Mesenchymal stem cell (in vitro differentiated cells and primary cell): ENCODE measurements at regions not wholly inside any gene's neighbourhood (a gene's known extent, or its start where the extent isn't known, plus 50 kb on each side); places are given as distances from the start of the nearest gene placed in this dataset.

Source experiments
- DNase-seq: peaks from one replicate; pipeline ENCODE4 v3.0.0-alpha.2; 2013
- H2AFZ ChIP-seq: one replicate; pipeline ENCODE4 v1.6.1; 2013; ENCODE audit warnings: low read depth, mild to moderate bottlenecking, control low read depth, inconsistent platforms, low read length, moderate library complexity
- H2AK5ac ChIP-seq: 2 replicates; pipeline ENCODE4 v1.6.1; 2013; ENCODE audit warnings: low read length, moderate library complexity, mild to moderate bottlenecking, inconsistent platforms; ENCODE audit not compliant: severe bottlenecking
- H2BK120ac ChIP-seq: one replicate; pipeline ENCODE4 v1.6.1; 2013; ENCODE audit warnings: low read depth, mild to moderate bottlenecking, inconsistent platforms, low read length, moderate library complexity
- H2BK12ac ChIP-seq, 2 experiments: one replicate each; pipeline ENCODE4 v1.6.1; 2013; ENCODE audit warnings: inconsistent platforms in 2 of 2, low read length in 2 of 2, mild to moderate bottlenecking in 2 of 2, moderate library complexity in 2 of 2, control low read depth in 1 of 2
- H2BK15ac ChIP-seq: one replicate; pipeline ENCODE4 v1.6.1; 2013; ENCODE audit warnings: mild to moderate bottlenecking, low read depth, inconsistent platforms; ENCODE audit not compliant: poor library complexity, severe bottlenecking
- H2BK5ac ChIP-seq: 2 replicates; pipeline ENCODE4 v1.6.1; 2013; ENCODE audit warnings: low read depth, mild to moderate bottlenecking, low read length, control low read depth, inconsistent platforms; ENCODE audit not compliant: poor library complexity, severe bottlenecking
- H3K14ac ChIP-seq, 2 experiments: one replicate each; pipeline ENCODE4 v1.6.1; 2013; ENCODE audit warnings: inconsistent platforms in 2 of 2, low read length in 2 of 2, control low read depth in 1 of 2, mild to moderate bottlenecking in 1 of 2, moderate library complexity in 1 of 2
- H3K18ac ChIP-seq, 2 experiments: one replicate each; pipeline ENCODE4 v1.6.1; 2013; ENCODE audit warnings: inconsistent platforms in 2 of 2, low read length in 2 of 2, control low read depth in 1 of 2, low read depth in 1 of 2, mild to moderate bottlenecking in 1 of 2
- H3K23ac ChIP-seq, 2 experiments: one replicate each; pipeline ENCODE4 v1.6.1; 2013; ENCODE audit warnings: inconsistent platforms in 2 of 2, low read length in 2 of 2, mild to moderate bottlenecking in 2 of 2, moderate library complexity in 2 of 2, control low read depth in 1 of 2
- H3K27ac ChIP-seq: 2 replicates; pipeline ENCODE4 v1.5.1; 2013; ENCODE audit warnings: mild to moderate bottlenecking, moderate library complexity, low read length, control low read depth, inconsistent platforms; ENCODE audit not compliant: poor library complexity, severe bottlenecking
- H3K27me3 ChIP-seq, 2 experiments: 2 replicates each; pipeline versions ENCODE4 v1.6.1 to v1.7.0; 2013; ENCODE audit warnings: low read length in 2 of 2, mild to moderate bottlenecking in 2 of 2, moderate library complexity in 2 of 2, control low read depth in 1 of 2, inconsistent platforms in 1 of 2; ENCODE audit not compliant: control insufficient read depth in 1 of 2, insufficient read depth in 1 of 2
- H3K36me3 ChIP-seq, 2 experiments: 2 replicates each; pipeline versions ENCODE4 v1.6.1 to v1.7.0; 2013; ENCODE audit warnings: low read length in 2 of 2, control low read depth in 1 of 2, inconsistent platforms in 1 of 2, low read depth in 1 of 2, mild to moderate bottlenecking in 1 of 2; ENCODE audit not compliant: insufficient read depth in 2 of 2, control insufficient read depth in 1 of 2
- H3K4ac ChIP-seq, 2 experiments: one replicate each; pipeline ENCODE4 v1.6.1; 2013; ENCODE audit warnings: inconsistent platforms in 2 of 2, low read length in 2 of 2, mild to moderate bottlenecking in 2 of 2, moderate library complexity in 2 of 2, control low read depth in 1 of 2, low read depth in 1 of 2
- H3K4me1 ChIP-seq: 2 replicates; pipeline ENCODE4 v1.6.1; 2013; ENCODE audit warnings: low read depth, low read length, control low read depth; ENCODE audit not compliant: control insufficient read depth, insufficient read depth
- H3K4me2 ChIP-seq: 2 replicates; pipeline ENCODE4 v1.6.1; 2013; ENCODE audit warnings: low read length, mild to moderate bottlenecking, inconsistent platforms; ENCODE audit not compliant: poor library complexity, severe bottlenecking
- H3K4me3 ChIP-seq, 2 experiments: 2 replicates each; pipeline versions ENCODE4 v1.5.1 to v1.7.0; 2013; ENCODE audit warnings: low read length in 2 of 2, mild to moderate bottlenecking in 2 of 2, control low read depth in 1 of 2, low read depth in 1 of 2; ENCODE audit not compliant: insufficient read depth in 1 of 2
- H3K79me1 ChIP-seq: replicated peaks from 2 replicates; pipeline ENCODE4 v1.6.1; 2013; ENCODE audit warnings: mild to moderate bottlenecking, control low read depth, low read length, inconsistent platforms; ENCODE audit not compliant: poor library complexity, severe bottlenecking
- H3K9ac ChIP-seq: 2 replicates; pipeline ENCODE4 v1.7.0; 2013; ENCODE audit warnings: mild to moderate bottlenecking, low read length, moderate library complexity
- H3K9me3 ChIP-seq: 2 replicates; pipeline ENCODE4 v1.7.0; 2013; ENCODE audit warnings: mild to moderate bottlenecking, low read length; ENCODE audit not compliant: control insufficient read depth
- H4K8ac ChIP-seq: one replicate; pipeline ENCODE4 v1.6.1; 2013; ENCODE audit warnings: inconsistent platforms, mild to moderate bottlenecking, low read length, moderate library complexity
- H4K91ac ChIP-seq: one replicate; pipeline ENCODE4 v1.6.1; 2013; ENCODE audit warnings: mild to moderate bottlenecking, low read length, inconsistent platforms
- WGBS: methylation state at CpG from one replicate; pipeline ENCODE4 v1.1.7; 2013; ENCODE audit warnings: mixed read lengths; 5-methylcytosine and 5-hydroxymethylcytosine counted together

- no peak for DNase-seq
- no peak overlapping the region for H3K23ac ChIP-seq
- H3K9ac ChIP-seq: no peak overlapping the region
- H3K14ac ChIP-seq: no peak overlapping the region
- H2BK120ac ChIP-seq: no peak overlapping the region
- no peak overlapping the region for H2BK12ac ChIP-seq
- H3K4me1 ChIP-seq: peaks cover 3% of the 10 kb centered on the region
- H2BK15ac ChIP-seq: no peak overlapping the region
- H3K27ac ChIP-seq: no peak overlapping the region
- H3K27me3 ChIP-seq: no peaks in the 10 kb centered on the region
- peak overlapping the region in 1 of 2 experiments; percentile 82 for H3K18ac ChIP-seq
- H3K79me1 ChIP-seq: no peaks in the 10 kb centered on the region
- H4K91ac ChIP-seq: no peak overlapping the region
- no peaks in the 10 kb centered on the region for H3K36me3 ChIP-seq
- no peak overlapping the region for H2BK5ac ChIP-seq
- H3K4me2 ChIP-seq: no peak overlapping the region
- H3K9me3 ChIP-seq: no peaks in the 10 kb centered on the region
- H3K4me3 ChIP-seq: no peak overlapping the region
- WGBS: 55% methylated on average over 4 of the region's 4 CpGs
- peak overlapping the region; percentile 81 for H4K8ac ChIP-seq
- no peak overlapping the region for H2AK5ac ChIP-seq
- no peak overlapping the region for H2AFZ ChIP-seq
- H3K4ac ChIP-seq: no peak overlapping the region
Measured at GRCh38 chr4:128709268-128709667, 100.2 kb upstream of the JADE1 start.

GRCh38 chr4:128707864-128708263 lies 101.6 kb upstream of the JADE1 start:
- no peak overlapping the region for H2BK12ac ChIP-seq
- H3K4me2 ChIP-seq: no peak overlapping the region
- H3K18ac ChIP-seq: no peak overlapping the region
- no peak overlapping the region for H2AFZ ChIP-seq
- no peak overlapping the region for H2BK15ac ChIP-seq
- no peak overlapping the region for H2AK5ac ChIP-seq
- H3K9me3 ChIP-seq: no peaks in the 10 kb centered on the region
- no peak overlapping the region for H4K91ac ChIP-seq
- no peak overlapping the region for H3K27ac ChIP-seq
- H3K79me1 ChIP-seq: no peaks in the 10 kb centered on the region
- peak overlapping the region in 1 of 2 experiments; percentile 59 for H3K4me3 ChIP-seq
- no peak for DNase-seq
- H3K36me3 ChIP-seq: no peaks in the 10 kb centered on the region
- no peak overlapping the region for H4K8ac ChIP-seq
- H3K14ac ChIP-seq: no peak overlapping the region
- peaks cover 3% of the 10 kb centered on the region for H3K4me1 ChIP-seq
- H3K9ac ChIP-seq: no peak overlapping the region
- H3K27me3 ChIP-seq: no peaks in the 10 kb centered on the region
- H2BK5ac ChIP-seq: no peak overlapping the region
- H3K4ac ChIP-seq: no peak overlapping the region
- WGBS: 82% methylated on average over 6 of the region's 6 CpGs
- no peak overlapping the region for H2BK120ac ChIP-seq
- H3K23ac ChIP-seq: no peak overlapping the region

GRCh38 chr4:128703948-128704347 lies 105.6 kb upstream of the JADE1 start:
- Histone ChIP-seq H3K4me2 (no peak overlapping the region), H3K36me3 (no peaks in the 10 kb centered on the region), H3K4me1 (no peaks in the 10 kb centered on the region), H3K9ac (no peak overlapping the region), H3K27ac (no peak overlapping the region), H4K91ac (no peak overlapping the region), H2BK15ac (no peak overlapping the region), H3K4ac (no peak overlapping the region), H2AK5ac (no peak overlapping the region), H3K14ac (no peak overlapping the region), H3K23ac (no peak overlapping the region), H3K4me3 (no peak overlapping the region), H2BK12ac (no peak overlapping the region), H2AFZ (no peak overlapping the region), H2BK120ac (no peak overlapping the region), H3K27me3 (no peaks in the 10 kb centered on the region), H2BK5ac (no peak overlapping the region), H3K79me1 (no peaks in the 10 kb centered on the region), H3K18ac (no peak overlapping the region), H4K8ac (no peak overlapping the region), H3K9me3 (no peaks in the 10 kb centered on the region)
- WGBS: 98% methylated on average over 14 of the region's 14 CpGs
- DNase-seq: no peak

GRCh38 chr4:128700659-128701350 lies 108.7 kb upstream of the JADE1 start:
- H3K36me3 ChIP-seq: no peaks in the 10 kb centered on the region
- no peak overlapping the region for H2AK5ac ChIP-seq
- no peak overlapping the region for H3K4me2 ChIP-seq
- no peaks in the 10 kb centered on the region for H3K9me3 ChIP-seq
- no peak overlapping the region for H3K14ac ChIP-seq
- H3K4me1 ChIP-seq: no peaks in the 10 kb centered on the region
- no peak overlapping the region for H3K23ac ChIP-seq
- no peak overlapping the region for H3K9ac ChIP-seq
- H3K27ac ChIP-seq: no peak overlapping the region
- no peak overlapping the region for H3K4me3 ChIP-seq
- H4K8ac ChIP-seq: no peak overlapping the region
- H3K18ac ChIP-seq: no peak overlapping the region
- no peaks in the 10 kb centered on the region for H3K79me1 ChIP-seq
- H2BK5ac ChIP-seq: no peak overlapping the region
- H2AFZ ChIP-seq: no peak overlapping the region
- no peak overlapping the region for H2BK12ac ChIP-seq
- H4K91ac ChIP-seq: no peak overlapping the region
- H3K4ac ChIP-seq: no peak overlapping the region
- H2BK120ac ChIP-seq: no peak overlapping the region
- DNase-seq: no peak
- no peaks in the 10 kb centered on the region for H3K27me3 ChIP-seq
- WGBS: 54% methylated on average over 1 of the region's 1 CpG
- no peak overlapping the region for H2BK15ac ChIP-seq
